BLaER1 (cell line): ENCODE measurements at regions not wholly inside any gene's neighbourhood (a gene's known extent, or its start where the extent isn't known, plus 50 kb on each side); places are given as distances from the start of the nearest gene placed in this dataset.
A peak's percentile ranks its signal among the peaks of the same experiment; 100 is the strongest.

ENCODE experiments used
- H3K27ac ChIP-seq: shearing (Covaris generic); formaldehyde crosslinking; 2 replicates; pipeline ENCODE4 v1.8.1; 2022
- H3K27me3 ChIP-seq: shearing (Covaris generic); formaldehyde crosslinking; 2 replicates; pipeline ENCODE4 v1.8.1; 2022
- H3K36me3 ChIP-seq: shearing (Covaris generic); formaldehyde crosslinking; 2 replicates; pipeline ENCODE4 v1.8.1; 2022
- H3K4me1 ChIP-seq: shearing (Covaris generic); formaldehyde crosslinking; 2 replicates; pipeline ENCODE4 v1.8.1; 2022
- H3K4me2 ChIP-seq: shearing (Covaris generic); formaldehyde crosslinking; 2 replicates; pipeline ENCODE4 v1.8.1; 2022
- H3K4me3 ChIP-seq: shearing (Covaris generic); formaldehyde crosslinking; 2 replicates; pipeline ENCODE4 v1.8.1; 2022
- H3K9ac ChIP-seq: shearing (Covaris generic); formaldehyde crosslinking; 2 replicates; pipeline ENCODE4 v1.8.1; 2022
- H3K9me3 ChIP-seq: shearing (Covaris generic); formaldehyde crosslinking; 2 replicates; pipeline ENCODE4 v1.8.1; 2022
- H4K20me1 ChIP-seq: shearing (Covaris generic); formaldehyde crosslinking; 2 replicates; pipeline ENCODE4 v1.8.1; 2022
- Cebpa-rat ChIP-seq: shearing (Covaris generic); IDR thresholded peaks from 2 replicates; pipeline ENCODE4 v1.8.1; 2022

- no peaks in the 10 kb centered on the region for H3K36me3 ChIP-seq
- no peaks in the 10 kb centered on the region for H3K9me3 ChIP-seq
- H3K4me2 ChIP-seq, result no peak overlapping the region
- no peak overlapping the region for H3K4me3 ChIP-seq
- no peak overlapping the region for H3K9ac ChIP-seq
- H3K27ac ChIP-seq, result no peak overlapping the region
- no peaks in the 10 kb centered on the region for H3K4me1 ChIP-seq
- no peaks in the 10 kb centered on the region for H4K20me1 ChIP-seq
- TF ChIP-seq Cebpa-rat, result no peak
- H3K27me3 ChIP-seq, result no peaks in the 10 kb centered on the region
These were observed 110.9 kb downstream of the LRRC30 start for GRCh38 chr18:7341581-7342337.

DNA sequence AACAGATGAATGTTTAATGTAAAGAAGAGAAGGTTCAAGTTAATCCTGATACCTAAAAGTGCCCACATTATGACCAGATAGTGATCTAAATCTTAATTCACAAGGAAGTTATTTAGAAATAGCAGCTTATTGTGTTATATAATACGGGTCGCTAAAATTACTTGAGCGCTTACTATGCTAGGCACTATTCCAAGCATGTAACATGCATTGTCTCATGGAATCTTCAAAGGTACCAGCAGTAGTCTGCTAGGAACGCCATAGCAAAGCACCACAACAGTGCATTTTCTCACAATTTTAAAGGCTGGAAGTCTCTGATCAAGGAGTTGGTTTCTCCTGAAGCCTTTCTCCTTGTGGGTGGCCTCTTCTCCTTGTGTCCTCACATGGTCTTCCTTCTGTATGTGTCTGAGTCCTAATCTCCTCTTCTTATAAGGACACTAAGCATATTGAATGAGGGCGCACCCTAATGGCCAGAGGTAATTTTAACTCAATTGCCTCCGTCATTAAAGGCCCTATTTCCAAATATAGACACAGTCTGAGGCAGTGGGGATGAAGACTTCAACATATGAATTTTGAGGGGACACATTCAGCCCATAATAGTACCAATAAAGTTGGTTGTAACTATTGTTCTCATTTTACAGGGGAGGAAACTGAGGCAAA is 118.4 kb downstream of the LRRC30 start:
- no peak for TF ChIP-seq Cebpa-rat
- Histone ChIP-seq H4K20me1 (no peaks in the 10 kb centered on the region), H3K27ac (no peak overlapping the region), H3K4me2 (no peak overlapping the region), H3K27me3 (no peaks in the 10 kb centered on the region), H3K9me3 (no peaks in the 10 kb centered on the region), H3K9ac (no peak overlapping the region), H3K36me3 (no peaks in the 10 kb centered on the region), H3K4me1 (no peaks in the 10 kb centered on the region), H3K4me3 (no peak overlapping the region)

- no peak for TF ChIP-seq Cebpa-rat
- H3K4me1 ChIP-seq, result no peaks in the 10 kb centered on the region
- no peak overlapping the region for H3K9ac ChIP-seq
- H3K4me2 ChIP-seq, result no peak overlapping the region
- peaks cover 6% of the 10 kb centered on the region for H3K9me3 ChIP-seq
- H4K20me1 ChIP-seq, result no peaks in the 10 kb centered on the region
- no peak overlapping the region for H3K27ac ChIP-seq
- H3K36me3 ChIP-seq, result no peaks in the 10 kb centered on the region
- H3K27me3 ChIP-seq, result no peaks in the 10 kb centered on the region
- H3K4me3 ChIP-seq, result no peak overlapping the region
These were observed 128.3 kb downstream of the LRRC30 start for GRCh38 chr18:7358989-7359726.

GRCh38 chr18:7360606-7361170 is 129.8 kb downstream of the LRRC30 start:
- H3K4me1 ChIP-seq, result no peaks in the 10 kb centered on the region
- no peak overlapping the region for H3K4me3 ChIP-seq
- peaks cover 9% of the 10 kb centered on the region for H3K9me3 ChIP-seq
- no peaks in the 10 kb centered on the region for H4K20me1 ChIP-seq
- TF ChIP-seq Cebpa-rat, result no peak
- no peak overlapping the region for H3K27ac ChIP-seq
- no peak overlapping the region for H3K4me2 ChIP-seq
- H3K9ac ChIP-seq, result no peak overlapping the region
- no peaks in the 10 kb centered on the region for H3K27me3 ChIP-seq
- H3K36me3 ChIP-seq, result no peaks in the 10 kb centered on the region

GRCh38 chr18:7363338-7363737 is 132.4 kb downstream of the LRRC30 start:
- Histone ChIP-seq H3K9ac (no peak overlapping the region), H3K27me3 (no peaks in the 10 kb centered on the region), H3K36me3 (no peaks in the 10 kb centered on the region), H3K27ac (no peak overlapping the region), H3K4me3 (no peak overlapping the region), H4K20me1 (no peaks in the 10 kb centered on the region), H3K9me3 (peaks cover 9% of the 10 kb centered on the region), H3K4me2 (no peak overlapping the region), H3K4me1 (no peaks in the 10 kb centered on the region)
- no peak for TF ChIP-seq Cebpa-rat

GRCh38 chr18:7366597-7366996 is 135.7 kb downstream of the LRRC30 start:
- Histone ChIP-seq H3K4me2 (no peak overlapping the region), H3K9ac (no peak overlapping the region), H4K20me1 (no peaks in the 10 kb centered on the region), H3K9me3 (peaks cover 3% of the 10 kb centered on the region; the same call in 1 of the 2 replicates), H3K27me3 (no peaks in the 10 kb centered on the region), H3K4me1 (peaks cover 14% of the 10 kb centered on the region), H3K27ac (no peak overlapping the region), H3K36me3 (no peaks in the 10 kb centered on the region), H3K4me3 (no peak overlapping the region)
- TF ChIP-seq Cebpa-rat, result no peak

DNA sequence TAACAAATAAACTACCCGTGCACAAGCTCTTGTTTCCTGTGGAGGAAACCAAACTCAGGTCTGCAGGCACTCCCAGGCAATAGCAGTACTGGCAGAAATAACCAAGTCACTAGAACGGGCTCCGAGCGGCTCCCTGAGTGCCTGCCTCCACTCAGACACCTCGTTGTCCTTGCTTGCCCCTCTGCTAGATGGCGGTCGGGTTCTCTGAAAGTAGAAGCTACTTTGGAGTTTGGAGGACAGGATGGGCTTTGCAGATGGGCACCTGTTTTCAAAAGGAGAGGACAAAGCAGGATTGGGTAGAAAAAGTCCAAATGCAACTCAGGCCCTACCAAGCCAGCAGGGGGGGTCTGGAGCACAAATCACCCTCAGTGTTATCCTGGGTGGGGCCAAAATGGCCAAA is 136.4 kb downstream of the LRRC30 start:
- Histone ChIP-seq H3K9ac (no peak overlapping the region), H3K27ac (no peak overlapping the region), H3K27me3 (no peaks in the 10 kb centered on the region), H3K9me3 (peaks cover 3% of the 10 kb centered on the region; the same call in 1 of the 2 replicates), H3K4me2 (no peak overlapping the region), H3K4me3 (no peak overlapping the region), H4K20me1 (no peaks in the 10 kb centered on the region), H3K4me1 (peaks cover 14% of the 10 kb centered on the region), H3K36me3 (no peaks in the 10 kb centered on the region)
- no peak for TF ChIP-seq Cebpa-rat

GRCh38 chr18:7369006-7369405 is 138.1 kb downstream of the LRRC30 start:
- TF ChIP-seq Cebpa-rat, result no peak
- Histone ChIP-seq H3K9me3 (peaks cover 4% of the 10 kb centered on the region; the same call in 1 of the 2 replicates), H4K20me1 (no peaks in the 10 kb centered on the region), H3K27ac (no peak overlapping the region), H3K4me1 (peaks cover 14% of the 10 kb centered on the region), H3K27me3 (no peaks in the 10 kb centered on the region), H3K4me3 (no peak overlapping the region), H3K9ac (no peak overlapping the region), H3K36me3 (no peaks in the 10 kb centered on the region), H3K4me2 (no peak overlapping the region)

- no peak for TF ChIP-seq Cebpa-rat
- H3K36me3 ChIP-seq, result no peaks in the 10 kb centered on the region
- no peaks in the 10 kb centered on the region for H4K20me1 ChIP-seq
- no peak overlapping the region for H3K4me3 ChIP-seq
- peak overlapping the region; percentile 39; the same call in 1 of the 2 replicates for H3K4me2 ChIP-seq
- no peak overlapping the region for H3K9ac ChIP-seq
- H3K4me1 ChIP-seq, result peaks cover 14% of the 10 kb centered on the region
- H3K27ac ChIP-seq, result no peak overlapping the region
- peaks cover 14% of the 10 kb centered on the region; the same call in 1 of the 2 replicates for H3K9me3 ChIP-seq
- H3K27me3 ChIP-seq, result no peaks in the 10 kb centered on the region
These were observed 139.5 kb downstream of the LRRC30 start for GRCh38 chr18:7370375-7370774.
